C4-2B (cell line): ENCODE measurements at regions not wholly inside any gene's neighbourhood (a gene's known extent, or its start where the extent isn't known, plus 50 kb on each side); places are given as distances from the start of the nearest gene placed in this dataset.

Experiments
- CTCF ChIP-seq: fragments of 450-650 bp; conservative IDR thresholded peaks from 2 replicates; pipeline ENCODE4 v1.5.1; 2017; ENCODE audit warnings: mild to moderate bottlenecking
- ZFX ChIP-seq: fragments of 450-650 bp; IDR thresholded peaks from 2 replicates; pipeline ENCODE4 v1.6.1; 2017

GRCh38 chr3:72448375-72448823 is 399.8 kb downstream of the SHQ1 start:
- TF ChIP-seq CTCF (no peak), ZFX (no peak)
